Thyroid gland (tissue), 4 donors: ENCODE measurements at regions not wholly inside any gene's neighbourhood (a gene's known extent, or its start where the extent isn't known, plus 50 kb on each side); places are given as distances from the start of the nearest gene placed in this dataset.

Source experiments
- DNase-seq, 2 donors: peaks; one replicate each; pipeline ENCODE4 v3.0.0-alpha.2; 2019
- H3K27ac ChIP-seq, 3 donors: fragments of 200-600 bp; sonication (generic); 1 replicate in 2 of 3; 2 replicates in 1 of 3; pipeline ENCODE4 v1.5.1; 2016 to 2019; ENCODE audit warnings: mild to moderate bottlenecking in 1 of 3, moderate library complexity in 1 of 3
- H3K27me3 ChIP-seq: fragments of 200-600 bp; sonication (generic); one replicate; pipeline ENCODE4 v1.5.1; 2019
- H3K36me3 ChIP-seq, 2 donors: fragments of 200-600 bp; sonication (generic); one replicate each; pipeline ENCODE4 v1.5.1; 2016 to 2019
- H3K4me1 ChIP-seq, 2 donors: fragments of 200-600 bp; sonication (generic); one replicate each; pipeline ENCODE4 v1.5.1; 2017 to 2019
- H3K4me3 ChIP-seq, 3 donors: fragments of 200-600 bp; sonication (generic); replicated peaks in 1 of 3; 1 replicate in 2 of 3; 2 replicates in 1 of 3; pipeline ENCODE4 v1.5.1; 2016; ENCODE audit warnings: mild to moderate bottlenecking in 1 of 3
- H3K9me3 ChIP-seq: fragments of 200-600 bp; sonication (generic); one replicate; pipeline ENCODE4 v1.5.1; 2017
- CTCF ChIP-seq, 6 experiments: fragments of 200-600 bp in 3 of 6; fragments of 450-650 bp in 3 of 6; sonication (generic) in 3 of 6; IDR thresholded peaks; one replicate each; pipeline ENCODE4 v1.5.1; 2016 to 2019; ENCODE audit warnings: antibody characterized with exemption in 6 of 6, mild to moderate bottlenecking in 2 of 6, inconsistent platforms in 1 of 6, moderate library complexity in 1 of 6
- POLR2A ChIP-seq, 2 donors: fragments of 450-650 bp; IDR thresholded peaks; one replicate each; pipeline ENCODE4 v1.6.1; 2017; ENCODE audit warnings: antibody characterized with exemption in 2 of 2, mild to moderate bottlenecking in 2 of 2, moderate library complexity in 1 of 2
- WGBS, 2 donors: methylation state at CpG; one replicate each; pipeline ENCODE4 v1.1.5; 2017; 5-methylcytosine and 5-hydroxymethylcytosine counted together
- intact Hi-C: fragments of 100-400 bp; cut with DNase I; formaldehyde crosslinking; loops from one replicate; pipeline ENCODE4 v1.15.1; 2023

GRCh38 chr15:54687628-54688027 lies 509.1 kb downstream of the RSL24D1 start:
- H3K4me1 ChIP-seq, result no peaks in the 10 kb centered on the region
- intact Hi-C loops, result no loop called here
- H3K9me3 ChIP-seq, result no peaks in the 10 kb centered on the region
- TF ChIP-seq POLR2A (IDR thresholded peaks at IDR 0.05) (no peak), CTCF (IDR thresholded peaks at IDR 0.05) (no peak)
- 67 to 69% methylated on average over 10 of the region's 10 CpGs for WGBS, 2 donors
- H3K27ac ChIP-seq, result no peak overlapping the region
- no peaks in the 10 kb centered on the region for H3K36me3 ChIP-seq
- no peak for DNase-seq
- H3K4me3 ChIP-seq, result no peak overlapping the region
- no peaks in the 10 kb centered on the region for H3K27me3 ChIP-seq
